GM18499 (cell line): ENCODE measurements at regions not wholly inside any gene's neighbourhood (a gene's known extent, or its start where the extent isn't known, plus 50 kb on each side); places are given as distances from the start of the nearest gene placed in this dataset.
"Not testable (repeated sequence)": the region's sequence is repeated elsewhere in the genome, so short reads cannot be mapped to it uniquely, and the experiment has no call there.

ENCODE experiments used
- ATAC-seq: cut with Tn5 transposase; IDR thresholded peaks from one replicate; pipeline ENCODE4 v1.9.1; 2021; ENCODE audit warnings: moderate number of reproducible peaks; ENCODE audit not compliant: insufficient read depth, unreplicated experiment

DNA sequence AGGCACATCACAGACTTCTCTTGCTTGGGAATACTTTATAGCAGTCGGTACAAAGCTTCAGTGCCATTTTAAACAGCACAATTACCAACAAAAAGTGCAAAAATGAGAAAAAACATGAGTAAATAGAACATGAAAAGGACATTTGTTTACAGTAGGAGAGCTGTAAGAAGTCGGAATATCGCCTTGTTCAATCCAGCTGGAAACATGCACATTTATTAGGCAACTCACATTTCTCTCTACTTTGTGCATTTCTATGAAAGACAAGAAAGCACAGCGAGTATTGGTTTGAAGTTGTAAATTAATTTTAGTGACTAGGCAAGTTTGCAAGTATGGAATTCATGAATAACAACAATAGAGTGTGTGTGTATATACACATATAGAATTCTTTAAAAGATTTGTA, 484.7 kb downstream of the DACH1 start:
- ATAC-seq, result no peak

DNA sequence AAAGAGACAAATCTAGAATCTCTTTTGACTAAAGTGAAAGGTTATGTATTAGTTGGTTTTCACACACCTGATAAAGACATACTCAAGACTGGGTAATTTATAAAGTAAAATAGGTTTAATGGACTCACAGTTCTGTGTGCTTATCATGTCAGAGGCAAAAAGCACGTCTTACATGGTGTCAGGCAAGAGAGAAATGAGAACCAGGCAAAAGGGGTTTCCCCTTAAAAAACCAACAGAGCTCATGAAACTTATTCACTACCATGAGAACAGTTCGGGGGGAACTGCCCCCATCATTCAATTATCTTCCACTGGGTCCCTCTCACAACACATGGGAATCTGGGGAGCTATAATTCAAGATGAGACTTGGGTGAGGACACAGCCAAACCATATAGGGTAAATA, 486.8 kb downstream of the DACH1 start:
- no peak for ATAC-seq

DNA sequence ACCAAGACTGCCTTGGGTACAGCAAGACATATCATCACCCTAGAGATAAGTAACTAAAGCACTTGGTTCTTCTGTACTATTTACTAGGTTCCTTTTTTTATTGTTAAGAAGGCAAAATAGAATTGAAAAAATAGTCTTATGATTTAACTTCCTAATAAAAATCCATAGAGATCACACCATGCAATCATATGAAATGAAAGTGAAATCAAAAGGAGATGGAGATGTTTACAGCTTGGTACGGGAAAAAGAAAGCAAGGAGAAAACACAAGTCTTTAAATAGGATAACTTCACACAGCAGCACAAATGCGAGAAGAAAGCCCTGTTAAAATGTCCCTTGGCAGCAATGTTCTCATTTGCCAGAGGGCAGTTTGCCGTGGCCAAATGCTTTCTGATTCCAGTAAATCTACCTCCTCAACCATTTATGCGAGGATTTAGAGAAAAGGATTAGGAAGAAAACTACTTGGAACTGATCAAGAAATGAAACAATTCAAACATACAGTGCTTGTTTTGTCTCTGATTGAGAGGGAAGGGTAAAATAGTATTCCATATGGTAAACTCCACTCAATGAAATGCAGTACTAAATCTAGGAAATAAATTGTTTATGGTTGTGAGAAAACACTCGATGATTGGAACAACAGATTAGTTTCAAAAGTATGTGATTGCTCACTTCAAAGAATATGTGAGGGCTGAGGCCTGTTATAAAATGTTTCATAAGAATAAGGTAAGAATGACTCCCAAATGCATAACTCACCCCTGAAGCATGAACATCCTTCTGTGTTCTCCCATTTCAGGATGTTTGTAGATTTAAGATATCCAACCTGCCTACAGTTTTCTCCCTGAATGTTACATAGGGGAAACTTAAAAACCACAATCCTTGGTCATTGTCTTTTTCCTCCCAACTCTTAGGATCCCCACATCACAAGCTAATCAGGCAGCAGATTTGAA, 487.8 kb downstream of the DACH1 start:
- no peak for ATAC-seq

DNA sequence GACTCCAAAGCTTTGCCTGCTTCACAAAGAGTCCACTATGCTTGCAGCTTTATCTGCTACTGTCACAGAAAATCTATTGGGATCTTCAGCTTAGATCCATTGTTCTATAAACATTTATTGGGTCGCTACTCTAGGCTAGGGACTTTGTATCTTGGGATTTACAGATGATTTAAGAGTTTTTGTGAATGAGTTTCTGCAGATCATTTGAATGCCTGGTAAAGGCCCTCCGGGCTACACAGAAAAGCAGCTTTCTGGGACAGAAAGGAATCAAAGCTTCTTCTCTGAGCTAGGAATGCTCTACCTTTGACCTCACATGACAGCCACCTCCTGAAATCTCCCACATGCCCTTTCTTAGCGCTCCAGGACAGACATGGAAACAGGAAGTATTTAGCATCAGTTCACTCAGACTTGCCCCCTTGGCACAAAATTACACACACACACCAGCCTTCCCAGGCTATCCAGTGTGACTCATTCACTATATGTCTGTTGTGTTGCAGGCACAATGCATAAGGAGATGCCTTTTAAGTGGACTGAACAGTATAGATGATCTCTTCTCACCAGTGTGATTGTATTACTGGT, 492.4 kb downstream of the DACH1 start:
- ATAC-seq, result no peak

DNA sequence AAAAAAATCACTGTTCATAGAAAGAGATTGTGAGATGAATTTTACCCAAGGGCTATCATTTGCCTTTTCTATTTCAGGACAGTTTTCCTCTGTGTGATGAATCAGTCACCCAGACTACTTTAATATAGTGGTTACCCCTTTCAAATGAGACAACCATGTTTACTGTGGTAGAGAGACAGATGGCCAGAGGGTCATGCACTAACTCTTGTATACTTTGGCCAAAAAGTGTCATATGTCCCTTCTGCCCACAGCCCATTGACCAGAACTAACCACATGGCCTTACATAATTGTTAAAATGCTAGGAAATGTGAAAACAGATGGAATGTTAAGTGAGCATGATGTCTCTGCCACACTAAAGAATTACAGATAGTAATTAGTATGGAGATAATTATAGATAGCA, 498.7 kb downstream of the DACH1 start:
- ATAC-seq, result no peak

DNA sequence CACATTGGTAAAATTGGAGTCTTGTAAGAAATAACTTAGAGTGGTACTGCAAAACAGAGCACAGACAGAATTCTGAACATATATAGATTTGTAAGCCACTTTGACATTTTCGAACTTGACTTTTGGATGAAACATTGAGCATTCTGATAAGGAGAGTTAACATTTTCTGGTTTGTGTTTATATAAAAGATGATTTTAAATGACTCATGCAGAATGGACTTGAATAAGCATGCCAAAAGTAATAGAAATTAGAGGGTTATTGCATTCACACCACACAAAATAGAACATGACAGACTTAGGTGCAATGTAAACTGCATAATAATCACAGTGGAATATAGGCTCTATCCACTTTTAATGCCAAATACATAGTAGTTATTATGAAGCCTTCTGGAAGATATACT, 507.0 kb downstream of the DACH1 start:
- ATAC-seq, result no peak

DNA sequence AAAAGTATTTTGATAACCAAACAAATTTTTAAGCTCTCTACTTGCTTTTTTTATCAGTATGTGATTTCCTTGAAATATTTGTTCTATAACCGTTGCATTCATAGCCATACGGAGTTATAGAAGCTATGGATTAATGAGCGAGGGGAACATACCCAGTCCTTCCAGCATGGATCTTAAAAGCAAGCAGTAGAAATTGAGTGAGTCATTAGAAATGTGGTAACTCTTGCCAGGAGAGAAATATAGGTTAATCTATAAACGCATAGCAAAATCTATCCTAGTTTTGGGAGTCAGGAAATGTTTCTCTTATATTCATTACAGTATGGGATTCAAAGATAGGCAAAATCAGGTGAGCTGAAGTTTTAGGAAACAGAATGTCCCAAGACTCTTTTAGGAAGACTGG, 507.4 kb downstream of the DACH1 start:
- no peak for ATAC-seq

DNA sequence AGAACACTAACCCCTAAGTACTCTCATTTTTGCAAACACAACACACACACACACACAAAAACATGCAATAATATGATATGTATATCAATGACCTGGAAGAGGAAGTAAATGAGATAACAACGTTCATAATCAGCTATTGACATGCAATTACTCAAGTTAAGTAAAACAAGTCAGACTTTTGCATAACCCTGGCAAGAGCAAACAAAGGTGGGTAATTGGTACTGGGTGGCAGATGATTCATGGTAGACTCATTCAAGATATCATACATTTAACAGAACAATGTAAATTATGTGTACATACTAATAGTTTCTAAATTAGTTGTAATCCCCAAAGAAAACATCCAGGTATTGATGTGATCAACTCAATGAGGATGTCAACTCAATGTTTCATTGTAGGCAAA, 508.8 kb downstream of the DACH1 start:
- ATAC-seq, result no peak

DNA sequence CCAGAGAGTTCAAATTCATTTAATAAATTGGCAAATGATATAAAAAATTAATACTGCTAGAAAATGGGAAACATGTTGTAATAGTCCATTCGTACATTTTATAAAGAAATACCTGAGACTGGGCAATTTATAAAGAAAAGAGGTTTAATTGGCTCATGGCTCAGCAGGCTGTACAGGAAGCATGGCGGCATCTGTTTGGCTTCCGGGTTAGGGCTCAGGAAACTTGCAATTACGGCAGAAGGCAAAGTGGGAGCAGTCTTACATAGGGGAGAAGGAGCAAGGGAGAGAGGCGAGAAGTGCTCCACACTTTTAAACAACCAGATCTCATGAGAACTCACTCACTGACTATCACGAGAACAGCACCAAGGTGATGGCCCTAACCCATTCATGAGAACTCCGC, 512.0 kb downstream of the DACH1 start:
- ATAC-seq, result no peak

DNA sequence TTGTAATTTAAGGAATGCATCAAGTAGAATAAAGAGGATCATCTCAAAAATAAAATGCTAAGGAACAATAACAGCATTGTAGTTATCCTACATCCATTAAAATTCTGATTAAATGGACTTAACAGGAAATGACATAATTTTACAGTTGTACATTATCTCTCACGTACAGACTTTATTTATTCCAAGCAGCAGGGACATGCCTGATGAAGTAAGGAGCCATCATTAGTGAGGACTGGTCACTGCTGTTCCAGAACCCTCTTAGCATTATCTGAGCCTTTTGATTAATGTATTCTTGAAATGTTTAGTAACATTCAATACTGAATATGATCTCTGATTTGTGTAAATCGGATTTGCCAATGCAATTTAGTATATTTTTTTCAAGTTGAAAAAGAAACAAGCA, 516.1 kb downstream of the DACH1 start:
- no peak for ATAC-seq

DNA sequence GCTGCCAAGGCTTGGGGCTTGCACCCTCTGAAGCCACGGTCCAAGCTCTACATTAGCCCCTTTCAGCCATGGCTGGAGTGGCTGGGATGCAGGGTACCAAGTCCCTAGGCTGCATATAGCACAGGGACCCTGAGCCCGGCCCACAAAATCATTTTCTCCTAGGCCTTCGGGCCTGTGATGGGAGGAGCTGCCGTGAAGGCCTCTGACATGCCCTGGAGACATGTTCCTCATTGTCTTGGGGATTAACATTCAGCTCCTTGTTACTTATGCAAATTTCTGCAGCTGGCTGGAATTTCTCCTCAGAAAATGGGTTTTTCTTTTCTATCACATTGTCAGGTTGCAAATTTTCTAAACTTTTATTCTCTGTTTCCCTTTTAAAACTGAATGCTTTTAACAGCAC, 521.1 kb downstream of the DACH1 start:
- ATAC-seq, result not testable (repeated sequence)

DNA sequence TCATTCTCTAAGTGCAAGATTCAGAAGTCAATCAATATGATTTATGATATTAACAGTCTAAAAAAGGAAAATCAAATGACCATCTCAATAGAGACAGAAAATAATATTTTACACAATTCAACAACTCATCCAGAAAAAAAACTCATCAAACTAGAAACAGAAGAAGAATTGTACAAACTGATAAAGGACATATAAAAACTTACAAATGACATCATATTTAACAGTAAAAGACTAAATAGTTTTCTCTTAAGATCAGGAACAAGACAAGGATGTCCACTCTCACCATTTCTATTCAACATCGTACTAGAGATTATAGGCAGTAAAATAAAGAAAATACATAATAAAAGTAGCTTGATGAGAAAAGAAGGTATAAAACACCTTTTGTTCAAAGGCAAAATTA, 527.3 kb downstream of the DACH1 start:
- ATAC-seq, result no peak

DNA sequence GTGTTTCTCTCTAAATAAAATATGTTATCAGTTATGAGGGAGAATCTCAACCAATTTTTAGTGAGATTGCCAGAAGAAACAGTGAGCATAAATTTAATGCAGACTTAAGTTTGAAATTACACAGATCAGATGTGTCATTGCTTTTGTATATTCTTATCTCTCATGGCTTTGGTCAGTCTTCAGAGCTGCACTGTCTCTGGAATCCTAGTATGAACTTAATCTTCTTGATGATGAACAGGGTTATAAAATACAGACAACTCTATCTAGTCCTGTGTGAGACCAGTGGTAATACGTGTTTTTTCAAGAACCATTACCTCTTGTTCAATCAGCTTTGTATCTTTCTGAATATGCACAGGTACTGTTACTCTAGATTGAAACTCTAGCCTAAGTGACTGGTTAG, 528.0 kb downstream of the DACH1 start:
- ATAC-seq, result no peak

DNA sequence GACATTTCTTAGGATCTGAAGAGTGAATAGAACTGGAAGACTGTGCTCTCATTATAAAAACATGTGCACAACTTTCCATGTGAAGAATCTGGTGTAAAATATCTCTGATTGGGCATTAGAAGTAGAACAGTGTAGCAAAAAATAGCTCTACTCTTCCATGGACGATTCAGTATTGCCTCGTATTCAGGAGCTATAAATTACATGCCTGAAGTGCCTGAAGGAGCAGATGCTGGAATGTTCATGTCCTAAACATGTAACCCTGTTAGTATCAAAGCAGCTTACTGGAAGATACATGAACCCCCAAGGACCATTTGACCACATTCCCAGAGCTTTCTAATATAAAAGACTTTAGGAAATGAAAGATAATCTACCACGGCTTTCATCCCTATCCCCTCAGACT, 528.9 kb downstream of the DACH1 start:
- no peak for ATAC-seq

DNA sequence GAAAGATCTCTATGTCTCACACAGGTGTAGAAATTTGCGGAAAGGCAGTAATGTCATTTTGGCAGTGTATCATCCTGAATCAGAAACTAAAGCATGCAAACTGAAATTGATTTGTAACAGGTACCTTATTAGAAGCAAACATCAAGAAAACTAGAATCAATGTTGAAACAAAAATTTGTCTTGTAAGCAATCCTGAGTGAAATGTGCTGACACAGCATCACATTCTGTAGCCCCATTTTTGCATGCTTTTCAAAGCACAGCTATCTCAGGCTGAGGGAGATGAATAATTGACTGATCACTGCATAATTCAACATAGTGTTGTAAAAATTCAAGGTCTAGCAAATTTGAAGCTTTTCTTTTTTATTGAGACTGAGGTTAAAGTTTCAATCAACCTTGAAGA, 539.7 kb downstream of the DACH1 start:
- ATAC-seq, result no peak

DNA sequence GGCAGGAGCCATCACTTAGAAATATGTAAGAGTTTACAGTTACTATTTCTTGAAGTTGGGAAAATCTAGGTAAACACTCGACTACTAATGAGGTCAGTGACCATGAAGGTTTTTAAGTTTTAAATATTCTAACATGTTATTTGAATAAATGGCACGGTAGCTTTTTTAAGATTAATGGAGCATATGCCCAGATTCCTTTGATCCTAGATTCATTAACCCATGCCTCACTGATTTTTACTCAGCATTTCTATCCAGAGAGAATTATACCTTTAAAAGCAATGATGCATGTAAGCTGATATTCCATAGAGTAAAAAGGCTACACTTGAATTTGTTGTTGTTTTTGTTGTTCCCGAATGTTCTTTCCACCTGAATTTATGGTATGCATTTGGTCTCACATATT, 541.4 kb downstream of the DACH1 start:
- no peak for ATAC-seq

DNA sequence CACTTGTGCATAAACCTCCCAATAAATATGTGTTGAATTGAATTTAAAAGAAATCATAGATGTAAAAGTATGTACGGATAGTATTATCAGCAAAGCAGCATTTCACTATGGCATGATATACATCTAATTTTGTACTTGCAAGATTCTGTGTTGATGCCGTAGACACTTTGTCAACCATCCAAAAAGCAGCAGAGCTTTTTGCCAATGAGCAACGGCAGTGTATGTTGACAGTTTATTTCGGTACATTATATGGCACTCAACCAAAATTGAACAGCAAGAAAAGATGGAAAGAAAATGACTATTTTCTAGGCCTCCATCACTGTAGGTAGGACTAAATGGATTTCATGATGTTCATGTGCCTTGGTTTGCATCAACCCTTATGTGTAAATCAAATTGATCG, 543.7 kb downstream of the DACH1 start:
- no peak for ATAC-seq

DNA sequence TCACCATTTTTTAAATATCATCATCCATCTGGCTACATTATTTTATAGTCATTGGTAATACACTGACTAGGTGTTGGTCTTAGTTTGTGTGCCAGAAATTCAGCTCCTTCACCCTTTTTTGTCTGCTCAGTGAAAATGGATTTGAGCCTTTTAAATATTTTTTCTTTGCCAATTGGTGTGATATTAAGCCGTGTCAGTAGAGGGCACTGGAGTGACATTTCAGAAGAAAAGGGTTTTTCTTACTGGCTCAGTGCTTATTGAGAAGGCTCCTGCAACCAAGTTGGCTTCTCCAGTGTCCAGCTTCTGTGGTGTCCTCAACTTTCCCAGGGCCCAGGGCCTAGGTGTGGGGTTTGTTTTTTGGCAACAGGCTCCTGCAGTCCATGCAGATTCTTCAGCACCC, 546.6 kb downstream of the DACH1 start:
- no peak for ATAC-seq

DNA sequence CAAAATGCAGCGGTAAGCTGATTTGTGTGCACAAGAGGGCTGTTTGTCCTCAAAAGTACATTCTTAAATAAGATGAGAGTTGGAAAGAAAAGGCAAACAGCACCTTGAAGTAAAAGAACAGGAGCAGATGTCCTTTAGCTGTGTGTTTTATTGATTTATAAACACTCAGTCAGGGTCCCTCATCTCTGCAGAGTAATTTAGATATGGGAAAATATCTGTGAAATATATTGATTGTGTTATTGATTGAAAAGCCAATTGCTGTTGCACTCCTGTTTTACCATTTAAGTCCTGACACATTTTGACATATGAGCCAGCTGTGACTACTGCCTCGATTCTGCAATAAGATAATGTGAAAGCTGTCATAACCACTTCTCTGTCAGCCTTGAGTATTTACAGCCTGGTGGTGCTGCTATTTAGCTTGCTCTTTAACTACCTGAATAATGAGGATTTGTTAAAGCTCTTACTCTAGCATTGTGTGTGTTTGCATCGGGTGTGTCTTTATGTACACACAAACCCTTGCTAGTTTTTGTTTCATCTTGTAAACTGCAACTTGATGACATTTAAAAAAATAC, 550.1 kb downstream of the DACH1 start:
- no peak for ATAC-seq

DNA sequence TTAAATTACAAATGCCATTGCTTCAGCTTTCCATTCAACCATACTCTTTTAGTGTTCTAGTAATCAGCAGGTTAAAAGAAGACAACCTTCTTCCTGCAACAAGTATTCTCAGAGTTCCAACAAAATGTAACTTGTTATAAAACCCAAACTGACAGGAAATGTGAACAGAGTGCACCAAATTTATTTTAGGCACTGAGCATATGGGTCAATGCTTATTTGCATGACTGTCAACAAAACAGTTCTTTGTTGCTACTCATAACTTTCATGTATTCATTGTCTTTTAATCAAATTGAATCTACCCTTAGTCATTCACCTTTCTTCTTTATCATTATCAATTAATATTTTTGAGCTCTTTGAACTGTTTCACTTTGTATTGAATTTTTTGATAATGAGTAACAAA, 554.1 kb downstream of the DACH1 start:
- ATAC-seq, result no peak

DNA sequence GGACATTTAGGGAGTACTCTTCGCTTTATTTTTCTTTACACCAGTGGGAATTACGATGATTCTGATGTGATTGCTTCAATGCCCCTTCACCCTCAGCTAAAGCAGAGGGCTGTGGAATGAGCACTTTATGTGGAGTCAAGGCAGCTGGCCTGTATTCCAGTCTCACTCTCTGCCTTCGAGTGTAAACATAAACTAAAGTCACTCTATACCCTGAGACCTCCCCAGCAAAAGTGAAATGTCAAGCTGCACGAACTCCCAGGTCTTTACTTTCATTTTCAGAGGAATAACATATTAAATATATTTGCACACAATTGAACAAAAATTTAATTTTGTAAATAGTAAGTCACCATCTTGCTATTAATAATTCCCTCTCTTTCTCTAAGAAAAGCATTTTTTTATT, 557.1 kb downstream of the DACH1 start:
- ATAC-seq, result no peak

DNA sequence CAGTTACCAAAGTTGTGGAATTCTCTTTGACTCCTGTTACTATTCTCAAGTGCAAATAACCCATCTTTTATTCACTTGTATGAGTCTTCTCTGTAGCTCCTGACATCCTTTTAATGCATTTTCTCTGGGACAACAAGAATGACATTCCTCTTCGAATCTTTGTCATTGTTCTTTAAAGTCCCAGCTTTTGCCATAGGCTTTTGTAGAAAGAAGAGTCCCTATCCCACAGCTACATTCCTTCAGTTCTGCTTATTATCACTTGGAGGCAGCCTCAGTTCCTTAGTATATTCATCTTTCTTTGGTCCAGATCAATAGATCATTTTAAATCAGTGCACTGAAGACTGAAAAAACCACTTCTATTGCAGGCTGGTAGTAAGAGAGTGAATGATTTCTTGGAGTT, 560.2 kb downstream of the DACH1 start:
- ATAC-seq, result no peak
